ENCODE measurements at regions not wholly inside any gene's neighbourhood (a gene's known extent, or its start where the extent isn't known, plus 50 kb on each side); places are given as distances from the start of the nearest gene placed in this dataset.

GRCh38 chr18:68623342-68623741 lies 91.6 kb downstream of the TMX3 start:
- Histone ChIP-seq H3K36me3 (ENCODE audit: control insufficient read depth, insufficient read depth, low read length) (no peaks in the 10 kb centered on the region), H3K27ac (ENCODE audit: low read depth, low read length) (no peak overlapping the region), H3K9ac (ENCODE audit: low read length) (no peak overlapping the region), H3K27me3 (ENCODE audit: control insufficient read depth, insufficient read depth, low read length) (no peaks in the 10 kb centered on the region), H3K4me1 (ENCODE audit: control insufficient read depth, insufficient read depth, low read length) (no peaks in the 10 kb centered on the region), H3K4me3 (ENCODE audit: low read length) (no peak overlapping the region)

DNA sequence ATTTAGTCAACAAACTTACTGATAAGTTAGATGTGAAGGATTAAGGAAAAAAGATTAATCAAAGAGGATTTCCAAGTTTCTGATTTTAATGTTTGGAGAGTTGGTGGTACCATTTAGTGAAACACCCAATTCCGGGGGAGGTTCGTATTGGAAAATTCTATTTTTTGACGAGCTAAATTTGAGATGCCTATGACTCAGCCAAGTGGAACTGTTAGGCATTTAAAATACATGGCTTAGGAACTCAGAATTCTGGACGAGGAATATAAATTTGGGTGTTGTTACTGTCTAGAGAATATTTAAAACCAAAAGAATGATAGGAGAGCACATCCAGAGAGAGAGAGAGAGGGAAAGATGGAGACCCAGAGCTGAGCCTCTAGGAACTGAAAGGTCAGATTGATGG lies 103.6 kb downstream of the TMX3 start:
- H3K4me1 ChIP-seq (ENCODE audit: control insufficient read depth, insufficient read depth, low read length) = no peaks in the 10 kb centered on the region
- no peak overlapping the region for H3K4me3 ChIP-seq (ENCODE audit: low read length)
- no peaks in the 10 kb centered on the region for H3K27me3 ChIP-seq (ENCODE audit: control insufficient read depth, insufficient read depth, low read length)
- no peak overlapping the region for H3K27ac ChIP-seq (ENCODE audit: low read depth, low read length)
- no peak overlapping the region for H3K9ac ChIP-seq (ENCODE audit: low read length)
- no peaks in the 10 kb centered on the region for H3K36me3 ChIP-seq (ENCODE audit: control insufficient read depth, insufficient read depth, low read length)

- Histone ChIP-seq H3K36me3 (ENCODE audit: control insufficient read depth, insufficient read depth, low read length) (no peaks in the 10 kb centered on the region), H3K4me3 (ENCODE audit: low read length) (no peak overlapping the region), H3K27me3 (ENCODE audit: control insufficient read depth, insufficient read depth, low read length) (no peaks in the 10 kb centered on the region), H3K4me1 (ENCODE audit: control insufficient read depth, insufficient read depth, low read length) (no peaks in the 10 kb centered on the region), H3K27ac (ENCODE audit: low read depth, low read length) (no peak overlapping the region), H3K9ac (ENCODE audit: low read length) (no peak overlapping the region)
Measured at GRCh38 chr18:68608851-68609490, 105.9 kb downstream of the TMX3 start.

DNA sequence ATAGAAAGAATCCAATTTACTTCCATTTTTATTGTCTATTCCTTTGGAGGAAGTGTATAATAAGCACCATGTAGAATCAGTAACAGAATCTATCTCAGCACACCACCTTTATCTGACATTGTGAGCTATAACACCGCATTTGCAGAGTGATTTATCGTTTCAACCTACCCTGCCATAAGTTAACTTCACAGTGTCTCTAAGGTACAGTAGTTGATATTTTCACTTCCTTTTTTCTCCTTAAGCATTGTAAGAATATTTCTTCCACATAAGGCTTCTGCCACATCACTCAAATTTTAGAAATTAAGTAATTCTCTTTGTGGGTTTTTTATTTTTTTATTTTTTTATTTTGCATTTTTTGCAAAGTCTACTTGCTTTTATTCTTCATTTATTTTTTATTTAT lies 107.1 kb downstream of the TMX3 start:
- Histone ChIP-seq H3K27ac (ENCODE audit: low read depth, low read length) (no peak overlapping the region), H3K4me3 (ENCODE audit: low read length) (no peak overlapping the region), H3K9ac (ENCODE audit: low read length) (no peak overlapping the region), H3K4me1 (ENCODE audit: control insufficient read depth, insufficient read depth, low read length) (no peaks in the 10 kb centered on the region), H3K27me3 (ENCODE audit: control insufficient read depth, insufficient read depth, low read length) (no peaks in the 10 kb centered on the region), H3K36me3 (ENCODE audit: control insufficient read depth, insufficient read depth, low read length) (no peaks in the 10 kb centered on the region)

DNA sequence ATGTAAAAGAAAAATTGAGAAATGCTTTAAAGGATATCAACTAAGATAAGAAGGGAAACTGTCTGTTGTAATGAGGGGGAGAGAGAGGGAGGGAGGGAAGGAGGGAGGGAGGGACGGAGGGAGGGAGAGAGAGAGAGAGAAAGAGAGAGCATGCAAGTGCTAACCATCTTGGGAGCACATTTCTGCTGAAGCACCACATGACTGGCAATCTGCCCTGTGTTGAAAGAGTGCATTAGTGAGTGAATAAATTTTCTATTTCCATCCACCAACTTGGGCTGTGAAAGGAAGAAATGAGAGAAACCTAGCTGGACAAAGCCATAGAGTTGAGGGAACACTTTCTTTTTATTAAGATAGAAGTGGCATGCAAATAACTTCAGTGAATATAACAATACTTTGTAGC lies 110.7 kb downstream of the TMX3 start:
- H3K4me1 ChIP-seq (ENCODE audit: control insufficient read depth, insufficient read depth, low read length) = no peaks in the 10 kb centered on the region
- no peaks in the 10 kb centered on the region for H3K27me3 ChIP-seq (ENCODE audit: control insufficient read depth, insufficient read depth, low read length)
- no peak overlapping the region for H3K27ac ChIP-seq (ENCODE audit: low read depth, low read length)
- H3K9ac ChIP-seq (ENCODE audit: low read length) = no peak overlapping the region
- no peaks in the 10 kb centered on the region for H3K36me3 ChIP-seq (ENCODE audit: control insufficient read depth, insufficient read depth, low read length)
- H3K4me3 ChIP-seq (ENCODE audit: low read length) = no peak overlapping the region

DNA sequence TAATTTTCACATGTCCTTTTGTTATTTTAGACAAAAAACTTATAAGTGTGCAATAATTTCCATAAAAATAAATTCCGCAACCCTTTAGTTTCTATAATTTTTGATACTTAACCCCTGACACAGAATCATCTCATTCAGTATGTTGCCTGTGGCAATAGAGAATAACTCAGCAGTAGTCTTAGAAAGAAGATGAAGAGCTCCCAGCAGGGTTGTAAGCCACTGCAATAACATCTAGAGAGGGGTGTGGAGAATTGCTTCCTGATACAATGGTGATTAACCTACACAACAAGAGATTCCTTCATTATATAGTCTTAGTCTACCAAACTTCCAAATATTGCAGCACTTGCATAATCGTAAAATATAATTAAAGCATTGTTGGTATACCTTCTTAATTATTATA lies 118.9 kb downstream of the TMX3 start:
- Histone ChIP-seq H3K27me3 (ENCODE audit: control insufficient read depth, insufficient read depth, low read length) (no peaks in the 10 kb centered on the region), H3K4me3 (ENCODE audit: low read length) (no peak overlapping the region), H3K9ac (ENCODE audit: low read length) (no peak overlapping the region), H3K27ac (ENCODE audit: low read depth, low read length) (no peak overlapping the region), H3K36me3 (ENCODE audit: control insufficient read depth, insufficient read depth, low read length) (no peaks in the 10 kb centered on the region), H3K4me1 (ENCODE audit: control insufficient read depth, insufficient read depth, low read length) (no peaks in the 10 kb centered on the region)

GRCh38 chr18:68588169-68588568 lies 126.7 kb downstream of the TMX3 start:
- Histone ChIP-seq H3K36me3 (ENCODE audit: control insufficient read depth, insufficient read depth, low read length) (no peaks in the 10 kb centered on the region), H3K27me3 (ENCODE audit: control insufficient read depth, insufficient read depth, low read length) (no peaks in the 10 kb centered on the region), H3K9ac (ENCODE audit: low read length) (no peak overlapping the region), H3K27ac (ENCODE audit: low read depth, low read length) (no peak overlapping the region), H3K4me3 (ENCODE audit: low read length) (no peak overlapping the region), H3K4me1 (ENCODE audit: control insufficient read depth, insufficient read depth, low read length) (no peaks in the 10 kb centered on the region)

DNA sequence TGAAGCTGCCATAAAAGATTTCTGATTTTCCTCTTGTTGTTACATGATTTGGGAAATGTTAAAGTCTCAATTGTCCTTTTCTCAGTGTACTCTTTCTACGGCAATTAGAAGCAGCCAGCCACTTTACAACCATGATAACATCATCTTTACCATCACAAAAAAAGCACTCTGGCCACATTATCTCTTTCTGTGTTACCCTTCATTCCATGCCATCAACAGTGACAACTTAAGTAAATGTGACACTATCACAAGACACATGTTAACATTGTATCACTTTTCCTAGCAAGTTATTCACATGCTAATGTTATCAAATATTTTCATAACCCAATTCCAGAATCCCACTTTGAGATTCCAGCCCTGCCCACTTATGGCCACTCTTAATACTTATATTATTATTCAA lies 131.2 kb downstream of the TMX3 start:
- Histone ChIP-seq H3K27me3 (ENCODE audit: control insufficient read depth, insufficient read depth, low read length) (no peaks in the 10 kb centered on the region), H3K4me1 (ENCODE audit: control insufficient read depth, insufficient read depth, low read length) (no peaks in the 10 kb centered on the region), H3K27ac (ENCODE audit: low read depth, low read length) (no peak overlapping the region), H3K36me3 (ENCODE audit: control insufficient read depth, insufficient read depth, low read length) (no peaks in the 10 kb centered on the region), H3K4me3 (ENCODE audit: low read length) (no peak overlapping the region), H3K9ac (ENCODE audit: low read length) (no peak overlapping the region)

DNA sequence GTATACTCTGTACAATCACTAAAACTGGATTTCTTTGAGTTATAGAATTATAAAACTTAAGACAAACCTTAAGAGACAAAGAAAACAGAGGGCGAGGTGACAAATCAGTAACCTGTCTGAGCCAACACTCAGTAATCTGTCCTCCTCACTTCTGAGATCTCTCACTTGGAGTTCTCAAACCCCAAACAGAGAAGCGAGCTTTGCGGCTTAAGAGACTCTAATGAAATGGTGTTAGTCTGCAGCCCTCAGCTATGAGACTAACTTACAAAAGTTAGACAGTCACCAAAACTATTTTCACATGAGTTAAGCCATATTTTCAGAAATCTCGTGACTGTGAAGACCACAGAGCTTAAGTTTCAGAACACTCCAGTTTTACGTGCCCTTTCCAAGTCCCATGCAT lies 140.6 kb downstream of the TMX3 start:
- Histone ChIP-seq H3K27me3 (ENCODE audit: control insufficient read depth, insufficient read depth, low read length) (no peaks in the 10 kb centered on the region), H3K9ac (ENCODE audit: low read length) (no peak overlapping the region), H3K4me1 (ENCODE audit: control insufficient read depth, insufficient read depth, low read length) (no peaks in the 10 kb centered on the region), H3K27ac (ENCODE audit: low read depth, low read length) (no peak overlapping the region), H3K36me3 (ENCODE audit: control insufficient read depth, insufficient read depth, low read length) (no peaks in the 10 kb centered on the region), H3K4me3 (ENCODE audit: low read length) (no peak overlapping the region)

GRCh38 chr18:68569936-68570335 lies 145.0 kb downstream of the TMX3 start:
- no peaks in the 10 kb centered on the region for H3K36me3 ChIP-seq (ENCODE audit: control insufficient read depth, insufficient read depth, low read length)
- no peak overlapping the region for H3K9ac ChIP-seq (ENCODE audit: low read length)
- H3K27me3 ChIP-seq (ENCODE audit: control insufficient read depth, insufficient read depth, low read length) = no peaks in the 10 kb centered on the region
- H3K4me1 ChIP-seq (ENCODE audit: control insufficient read depth, insufficient read depth, low read length) = no peaks in the 10 kb centered on the region
- H3K27ac ChIP-seq (ENCODE audit: low read depth, low read length) = no peak overlapping the region
- no peak overlapping the region for H3K4me3 ChIP-seq (ENCODE audit: low read length)

DNA sequence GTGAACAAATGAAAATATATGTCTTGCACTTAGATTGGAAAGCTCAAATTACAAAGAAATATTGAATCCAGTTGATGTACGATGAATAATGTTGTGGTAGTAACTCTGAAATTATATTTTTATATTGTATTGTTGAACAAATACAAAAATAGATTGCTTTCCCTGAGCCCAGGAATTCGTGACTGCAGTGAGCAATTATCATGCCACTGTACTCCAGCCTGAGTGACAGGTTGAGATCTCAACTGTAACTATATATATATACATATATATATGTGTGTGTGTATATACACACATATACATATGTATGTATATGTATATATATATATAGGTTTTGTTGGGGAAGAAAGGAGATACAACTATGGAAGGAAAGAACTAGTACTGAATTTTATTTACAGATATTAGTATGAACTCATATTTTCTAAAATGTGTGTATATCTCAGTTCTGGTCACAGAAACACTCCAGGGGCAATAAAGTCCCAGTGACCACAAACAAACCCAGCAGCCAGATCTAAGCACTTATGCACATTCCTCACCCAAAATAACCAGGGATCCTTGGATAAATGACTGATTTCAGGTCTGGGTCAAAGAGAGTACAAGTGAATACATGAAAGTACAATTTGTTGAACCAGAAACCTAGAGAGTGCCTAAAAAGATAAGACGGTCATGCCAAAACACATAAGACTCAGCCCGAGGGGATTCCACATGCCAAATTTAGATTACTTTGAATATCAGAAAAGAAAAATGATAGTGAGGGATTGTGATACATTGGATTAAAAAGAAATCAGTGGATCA lies 146.3 kb downstream of the TMX3 start:
- no peak overlapping the region for H3K4me3 ChIP-seq (ENCODE audit: low read length)
- no peak overlapping the region for H3K27ac ChIP-seq (ENCODE audit: low read depth, low read length)
- H3K4me1 ChIP-seq (ENCODE audit: control insufficient read depth, insufficient read depth, low read length) = no peaks in the 10 kb centered on the region
- no peak overlapping the region for H3K9ac ChIP-seq (ENCODE audit: low read length)
- H3K36me3 ChIP-seq (ENCODE audit: control insufficient read depth, insufficient read depth, low read length) = no peaks in the 10 kb centered on the region
- no peaks in the 10 kb centered on the region for H3K27me3 ChIP-seq (ENCODE audit: control insufficient read depth, insufficient read depth, low read length)

DNA sequence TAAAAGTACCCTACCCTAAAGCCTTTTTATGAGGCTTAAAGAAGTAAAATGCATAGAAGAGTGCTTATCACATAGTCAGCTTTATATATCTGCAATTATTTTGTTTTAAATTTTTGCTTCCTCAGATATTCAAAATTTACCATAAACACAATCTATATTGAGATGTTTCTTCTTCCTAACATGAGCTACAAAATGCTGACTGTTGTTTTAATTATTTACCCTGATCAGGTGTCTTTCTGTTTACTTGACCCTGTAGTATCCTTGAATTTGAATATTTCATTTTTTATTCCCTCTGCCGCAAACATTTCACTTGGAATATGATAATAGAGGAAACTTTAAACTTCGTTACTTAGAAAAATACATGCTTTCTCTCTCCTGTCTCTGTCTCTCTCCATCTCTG lies 147.9 kb downstream of the TMX3 start:
- no peak overlapping the region for H3K27ac ChIP-seq (ENCODE audit: low read depth, low read length)
- H3K9ac ChIP-seq (ENCODE audit: low read length) = no peak overlapping the region
- H3K27me3 ChIP-seq (ENCODE audit: control insufficient read depth, insufficient read depth, low read length) = no peaks in the 10 kb centered on the region
- no peaks in the 10 kb centered on the region for H3K36me3 ChIP-seq (ENCODE audit: control insufficient read depth, insufficient read depth, low read length)
- no peaks in the 10 kb centered on the region for H3K4me1 ChIP-seq (ENCODE audit: control insufficient read depth, insufficient read depth, low read length)
- no peak overlapping the region for H3K4me3 ChIP-seq (ENCODE audit: low read length)

- Histone ChIP-seq H3K27ac (ENCODE audit: low read depth, low read length) (no peak overlapping the region), H3K4me3 (ENCODE audit: low read length) (no peak overlapping the region), H3K36me3 (ENCODE audit: control insufficient read depth, insufficient read depth, low read length) (no peaks in the 10 kb centered on the region), H3K27me3 (ENCODE audit: control insufficient read depth, insufficient read depth, low read length) (no peaks in the 10 kb centered on the region), H3K4me1 (ENCODE audit: control insufficient read depth, insufficient read depth, low read length) (no peaks in the 10 kb centered on the region), H3K9ac (ENCODE audit: low read length) (no peak overlapping the region)
Measured at GRCh38 chr18:68564961-68565360, 149.9 kb downstream of the TMX3 start.
